PFSK-1 (cell line): ENCODE measurements at regions not wholly inside any gene's neighbourhood (a gene's known extent, or its start where the extent isn't known, plus 50 kb on each side); places are given as distances from the start of the nearest gene placed in this dataset.

ENCODE experiments used
- FOXP2 ChIP-seq: optimal IDR thresholded peaks from 2 replicates; pipeline ENCODE3; 2011; ENCODE audit warnings: borderline replicate concordance, control low read depth, inconsistent platforms; ENCODE audit not compliant: insufficient read depth; ENCODE audit errors: extremely low read length, extremely low read depth
- POLR2AphosphoS5 ChIP-seq: IDR thresholded peaks from 2 replicates; pipeline ENCODE4 v1.6.1; 2012; ENCODE audit warnings: low read depth, mild to moderate bottlenecking, control low read depth, low read length, moderate library complexity
- REST ChIP-seq, 2 experiments: IDR thresholded peaks; 2 replicates each; pipeline versions ENCODE4 v1.6.1 to v1.8.0; 2011 to 2012; ENCODE audit warnings: low read depth in 2 of 2, low read length in 2 of 2, control low read depth in 1 of 2, inconsistent platforms in 1 of 2, mild to moderate bottlenecking in 1 of 2, moderate library complexity in 1 of 2; ENCODE audit not compliant: insufficient read depth in 1 of 2
- SIN3A ChIP-seq: IDR thresholded peaks from 2 replicates; pipeline ENCODE4 v1.6.1; 2012; ENCODE audit warnings: mild to moderate bottlenecking, low read length, moderate library complexity, borderline replicate concordance; ENCODE audit not compliant: insufficient read depth
- TAF1 ChIP-seq: IDR thresholded peaks from 2 replicates; pipeline ENCODE4 v1.6.1; 2012; ENCODE audit warnings: low read length, control low read depth, borderline replicate concordance; ENCODE audit not compliant: insufficient read depth

- no peak for TF ChIP-seq REST (IDR thresholded peaks at IDR 0.05; ENCODE audit: insufficient read depth in 1 of 2, low read depth in 2 of 2, low read length in 2 of 2)
- no peak for TF ChIP-seq SIN3A
- no peak for TF ChIP-seq TAF1
- TF ChIP-seq POLR2AphosphoS5 = no peak
- TF ChIP-seq FOXP2 = no peak
Measured at GRCh38 chr5:116778032-116778431, 203.4 kb upstream of the SEMA6A start.

DNA sequence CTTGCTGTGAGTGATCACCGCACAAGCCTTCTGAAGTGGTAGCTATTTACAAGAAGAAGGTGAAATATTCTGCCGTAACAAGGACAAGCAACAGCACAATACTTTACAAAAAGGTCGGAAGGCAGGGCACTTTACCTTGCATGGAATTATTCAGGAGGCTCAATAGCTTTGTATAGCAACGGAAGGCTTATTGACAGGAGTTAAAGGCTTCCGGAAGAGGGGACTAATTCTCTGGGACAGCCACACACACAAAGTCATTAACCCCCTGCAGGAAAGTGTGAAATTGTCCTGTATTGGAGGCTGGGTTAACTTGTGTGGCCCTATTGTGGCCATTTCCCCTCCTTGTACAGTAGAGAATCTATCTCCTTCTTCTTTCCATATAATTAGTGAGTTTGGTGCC is 199.3 kb upstream of the SEMA6A start:
- no peak for TF ChIP-seq POLR2AphosphoS5
- no peak for TF ChIP-seq TAF1
- no peak for TF ChIP-seq REST (IDR thresholded peaks at IDR 0.05; ENCODE audit: insufficient read depth in 1 of 2, low read depth in 2 of 2, low read length in 2 of 2)
- TF ChIP-seq FOXP2 = no peak
- no peak for TF ChIP-seq SIN3A

DNA sequence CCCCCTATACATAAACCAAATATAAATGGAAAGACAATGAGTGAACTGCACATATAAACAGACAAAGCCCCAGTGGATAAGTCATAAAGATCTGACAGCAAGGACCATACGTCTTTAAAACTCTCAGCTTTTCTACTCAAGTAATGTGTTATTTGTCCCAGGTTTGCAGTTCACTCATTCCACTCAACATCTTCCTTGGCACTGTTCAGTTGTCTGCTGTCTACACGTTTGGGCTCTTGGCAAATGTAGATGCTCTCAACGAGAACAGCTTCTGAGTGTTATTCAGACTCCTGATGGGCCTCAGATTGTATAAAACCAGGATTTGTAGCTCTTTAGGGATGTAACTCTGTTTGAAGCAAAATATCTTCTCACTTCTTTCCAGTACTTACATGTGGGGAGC is 198.2 kb upstream of the SEMA6A start:
- TF ChIP-seq TAF1 (no peak), FOXP2 (no peak), SIN3A (no peak)

DNA sequence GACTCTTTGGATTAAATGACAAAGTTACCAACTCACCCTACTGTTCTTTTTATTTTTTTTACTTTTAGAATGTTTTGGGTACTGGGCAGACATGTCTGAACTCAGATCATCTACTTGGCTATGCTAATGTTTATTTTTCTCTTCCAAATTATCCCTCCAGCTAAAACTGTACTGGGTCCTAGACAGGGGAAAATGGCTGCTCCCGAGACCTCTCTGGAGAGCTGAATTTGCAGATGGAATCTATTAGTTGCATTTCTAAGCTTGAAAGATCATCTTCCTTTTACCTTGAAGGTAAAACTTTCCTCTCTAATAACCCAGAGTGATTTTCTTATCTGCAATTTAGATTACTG is 197.5 kb upstream of the SEMA6A start:
- TF ChIP-seq TAF1 = no peak
- TF ChIP-seq FOXP2 = no peak
- TF ChIP-seq SIN3A = no peak

GRCh38 chr5:116771466-116772151 is 197.0 kb upstream of the SEMA6A start:
- TF ChIP-seq SIN3A (no peak), REST (IDR thresholded peaks at IDR 0.05; ENCODE audit: insufficient read depth in 1 of 2, low read depth in 2 of 2, low read length in 2 of 2) (no peak), FOXP2 (no peak), POLR2AphosphoS5 (no peak)

GRCh38 chr5:116769470-116769869 is 194.8 kb upstream of the SEMA6A start:
- no peak for TF ChIP-seq REST (IDR thresholded peaks at IDR 0.05; ENCODE audit: insufficient read depth in 1 of 2, low read depth in 2 of 2, low read length in 2 of 2)
- TF ChIP-seq SIN3A = no peak
- TF ChIP-seq FOXP2 = no peak
- no peak for TF ChIP-seq POLR2AphosphoS5
- no peak for TF ChIP-seq TAF1
